ENCODE measurements at regions not wholly inside any gene's neighbourhood (a gene's known extent, or its start where the extent isn't known, plus 50 kb on each side); places are given as distances from the start of the nearest gene placed in this dataset.

GRCh38 chr6:47391675-47392074 is 82.0 kb upstream of the TNFRSF21 start:
- Mint-ChIP-seq H3K27me3 (ENCODE audit: low read depth) (peaks cover 15% of the 10 kb centered on the region), H3K27ac (no peak overlapping the region)

GRCh38 chr6:47392251-47392650 is 82.5 kb upstream of the TNFRSF21 start:
- H3K4me1 Mint-ChIP-seq (ENCODE audit: low read depth), result no peaks in the 10 kb centered on the region
- peaks cover 15% of the 10 kb centered on the region for H3K27me3 Mint-ChIP-seq (ENCODE audit: low read depth)
- H3K9me3 Mint-ChIP-seq, result peaks cover 3% of the 10 kb centered on the region
- H3K36me3 Mint-ChIP-seq (ENCODE audit: low read depth), result no peaks in the 10 kb centered on the region
- no peak overlapping the region for H3K4me3 Mint-ChIP-seq
- no peak overlapping the region for H3K27ac Mint-ChIP-seq
- DNase-seq (ENCODE audit: low spot score), result no peak

More at GRCh38 chr6:47391675-47392074, 82.0 kb upstream of the TNFRSF21 start:
- H3K9me3 Mint-ChIP-seq, result peaks cover 3% of the 10 kb centered on the region
- no peaks in the 10 kb centered on the region for H3K36me3 Mint-ChIP-seq (ENCODE audit: low read depth)
- no peak for DNase-seq (ENCODE audit: low spot score)
- H3K4me1 Mint-ChIP-seq (ENCODE audit: low read depth), result no peaks in the 10 kb centered on the region
- no peak overlapping the region for H3K4me3 Mint-ChIP-seq

GRCh38 chr6:47396401-47397069 is 81.1 kb upstream of the CD2AP start:
- H3K4me1 Mint-ChIP-seq (ENCODE audit: low read depth), result no peaks in the 10 kb centered on the region
- H3K36me3 Mint-ChIP-seq (ENCODE audit: low read depth), result no peaks in the 10 kb centered on the region
- H3K4me3 Mint-ChIP-seq, result no peak overlapping the region
- H3K27me3 Mint-ChIP-seq (ENCODE audit: low read depth), result peaks cover 15% of the 10 kb centered on the region
- no peak overlapping the region for H3K27ac Mint-ChIP-seq
- H3K9me3 Mint-ChIP-seq, result no peaks in the 10 kb centered on the region
- no peak for DNase-seq (ENCODE audit: low spot score)

DNA sequence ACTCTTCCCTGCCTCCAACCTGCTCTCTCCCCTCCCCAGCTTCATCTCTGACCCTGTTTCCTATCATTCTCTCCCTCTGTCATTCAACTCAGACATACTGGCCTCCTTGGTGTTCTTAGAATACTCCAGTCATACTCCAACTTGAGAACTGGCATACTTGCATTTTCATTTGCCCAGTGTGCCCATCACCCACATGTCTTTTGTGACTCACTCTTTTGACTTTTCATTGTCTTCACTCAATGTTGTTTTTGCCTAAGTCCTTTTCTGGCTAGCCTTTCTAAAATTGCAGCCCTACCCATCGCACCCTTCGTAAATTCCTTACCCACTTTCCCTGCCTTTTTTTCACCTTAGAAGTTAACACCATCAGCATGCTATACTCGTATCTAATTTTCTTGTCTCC is 77.0 kb upstream of the CD2AP start:
- Mint-ChIP-seq H3K9me3 (no peaks in the 10 kb centered on the region), H3K36me3 (ENCODE audit: low read depth) (no peaks in the 10 kb centered on the region), H3K27ac (no peak overlapping the region), H3K4me1 (ENCODE audit: low read depth) (no peaks in the 10 kb centered on the region), H3K4me3 (no peak overlapping the region), H3K27me3 (ENCODE audit: low read depth) (peaks cover 9% of the 10 kb centered on the region)
- DNase-seq (ENCODE audit: low spot score), result no peak

DNA sequence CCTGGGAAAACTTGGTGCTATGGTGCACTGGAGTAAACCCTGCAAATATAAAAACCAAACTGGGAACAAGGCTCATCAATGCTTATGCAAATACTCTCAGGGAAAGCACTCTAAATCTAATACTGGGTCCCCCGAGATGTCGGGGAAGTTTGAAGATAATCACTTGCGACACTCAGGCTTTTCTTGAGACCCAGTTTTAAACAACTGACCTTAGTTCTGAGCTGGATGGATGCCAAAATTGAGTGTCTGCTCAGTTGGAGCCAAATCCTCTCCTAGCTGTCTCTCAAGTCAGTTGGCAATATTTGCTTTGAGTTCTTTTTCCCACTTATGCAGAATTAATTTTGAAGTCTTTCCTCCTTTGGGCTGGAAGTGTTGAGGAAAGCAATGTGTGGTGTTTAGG is 75.5 kb upstream of the CD2AP start:
- DNase-seq (ENCODE audit: low spot score), result no peak
- H3K27ac Mint-ChIP-seq, result no peak overlapping the region
- no peaks in the 10 kb centered on the region for H3K36me3 Mint-ChIP-seq (ENCODE audit: low read depth)
- H3K9me3 Mint-ChIP-seq, result no peaks in the 10 kb centered on the region
- peaks cover 8% of the 10 kb centered on the region for H3K27me3 Mint-ChIP-seq (ENCODE audit: low read depth)
- no peak overlapping the region for H3K4me3 Mint-ChIP-seq
- no peaks in the 10 kb centered on the region for H3K4me1 Mint-ChIP-seq (ENCODE audit: low read depth)

- H3K36me3 Mint-ChIP-seq (ENCODE audit: low read depth), result no peaks in the 10 kb centered on the region
- no peaks in the 10 kb centered on the region for H3K9me3 Mint-ChIP-seq
- DNase-seq (ENCODE audit: low spot score), result no peak
- H3K4me3 Mint-ChIP-seq, result no peak overlapping the region
- no peak overlapping the region for H3K27ac Mint-ChIP-seq
- peaks cover 8% of the 10 kb centered on the region for H3K27me3 Mint-ChIP-seq (ENCODE audit: low read depth)
- H3K4me1 Mint-ChIP-seq (ENCODE audit: low read depth), result no peaks in the 10 kb centered on the region
Measured at GRCh38 chr6:47403056-47403455, 74.5 kb upstream of the CD2AP start.

DNA sequence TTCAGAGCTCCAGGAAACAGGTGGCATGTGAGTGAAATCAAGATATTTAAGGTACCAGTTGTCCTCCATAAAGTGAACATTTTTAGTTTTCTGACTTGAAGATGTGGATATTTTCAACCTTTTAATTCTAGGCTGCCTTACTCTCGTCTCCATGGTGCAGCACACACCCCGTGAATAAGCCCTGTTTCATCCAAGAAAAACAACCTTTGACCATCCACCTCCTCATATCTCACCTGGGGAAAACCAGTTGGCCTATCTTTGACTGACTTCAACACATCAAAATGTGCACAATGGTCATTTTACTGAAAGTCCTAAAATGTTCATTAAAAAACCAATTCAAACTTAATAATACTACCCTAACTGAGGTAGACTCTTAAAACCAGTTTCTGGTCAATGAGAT is 73.8 kb upstream of the CD2AP start:
- H3K27ac Mint-ChIP-seq, result no peak overlapping the region
- H3K4me3 Mint-ChIP-seq, result no peak overlapping the region
- no peaks in the 10 kb centered on the region for H3K9me3 Mint-ChIP-seq
- H3K27me3 Mint-ChIP-seq (ENCODE audit: low read depth), result peaks cover 9% of the 10 kb centered on the region
- DNase-seq (ENCODE audit: low spot score), result no peak
- no peaks in the 10 kb centered on the region for H3K36me3 Mint-ChIP-seq (ENCODE audit: low read depth)
- no peaks in the 10 kb centered on the region for H3K4me1 Mint-ChIP-seq (ENCODE audit: low read depth)

DNA sequence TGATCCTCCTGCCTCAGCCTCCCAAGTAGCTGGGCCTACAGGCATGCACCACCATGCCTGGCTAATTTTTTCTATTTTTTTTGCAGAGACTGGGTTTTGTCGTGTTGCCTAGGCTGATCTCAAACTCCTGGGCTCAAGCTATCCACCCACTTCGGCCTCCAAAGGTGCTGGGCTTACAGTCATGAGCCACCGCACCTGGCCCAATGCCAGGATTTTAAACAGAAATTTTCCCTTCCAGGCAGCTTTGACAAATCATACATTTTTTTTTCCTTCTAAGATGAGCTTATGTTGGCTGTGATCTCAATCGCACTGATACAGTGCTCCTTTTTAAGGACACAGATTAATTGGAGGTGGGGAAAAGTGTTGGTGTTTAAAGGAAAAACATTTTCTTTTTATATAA is 73.2 kb upstream of the CD2AP start:
- Mint-ChIP-seq H3K4me1 (ENCODE audit: low read depth) (no peaks in the 10 kb centered on the region), H3K27me3 (ENCODE audit: low read depth) (peaks cover 11% of the 10 kb centered on the region), H3K4me3 (no peak overlapping the region), H3K27ac (no peak overlapping the region), H3K9me3 (no peaks in the 10 kb centered on the region), H3K36me3 (ENCODE audit: low read depth) (no peaks in the 10 kb centered on the region)
- no peak for DNase-seq (ENCODE audit: low spot score)

- no peaks in the 10 kb centered on the region for H3K4me1 Mint-ChIP-seq (ENCODE audit: low read depth)
- H3K27me3 Mint-ChIP-seq (ENCODE audit: low read depth), result peaks cover 11% of the 10 kb centered on the region
- no peak for DNase-seq (ENCODE audit: low spot score)
Measured at GRCh38 chr6:47405273-47405672, 72.3 kb upstream of the CD2AP start.

GRCh38 chr6:47407300-47408281 is 70.0 kb upstream of the CD2AP start:
- DNase-seq (ENCODE audit: low spot score), result no peak
- Mint-ChIP-seq H3K9me3 (no peaks in the 10 kb centered on the region), H3K36me3 (ENCODE audit: low read depth) (no peaks in the 10 kb centered on the region), H3K27ac (no peak overlapping the region), H3K4me1 (ENCODE audit: low read depth) (no peaks in the 10 kb centered on the region), H3K4me3 (no peak overlapping the region), H3K27me3 (ENCODE audit: low read depth) (peaks cover 20% of the 10 kb centered on the region)

More at GRCh38 chr6:47405273-47405672, 72.3 kb upstream of the CD2AP start:
- Mint-ChIP-seq H3K36me3 (ENCODE audit: low read depth) (no peaks in the 10 kb centered on the region), H3K4me3 (no peak overlapping the region), H3K9me3 (no peaks in the 10 kb centered on the region), H3K27ac (no peak overlapping the region)

DNA sequence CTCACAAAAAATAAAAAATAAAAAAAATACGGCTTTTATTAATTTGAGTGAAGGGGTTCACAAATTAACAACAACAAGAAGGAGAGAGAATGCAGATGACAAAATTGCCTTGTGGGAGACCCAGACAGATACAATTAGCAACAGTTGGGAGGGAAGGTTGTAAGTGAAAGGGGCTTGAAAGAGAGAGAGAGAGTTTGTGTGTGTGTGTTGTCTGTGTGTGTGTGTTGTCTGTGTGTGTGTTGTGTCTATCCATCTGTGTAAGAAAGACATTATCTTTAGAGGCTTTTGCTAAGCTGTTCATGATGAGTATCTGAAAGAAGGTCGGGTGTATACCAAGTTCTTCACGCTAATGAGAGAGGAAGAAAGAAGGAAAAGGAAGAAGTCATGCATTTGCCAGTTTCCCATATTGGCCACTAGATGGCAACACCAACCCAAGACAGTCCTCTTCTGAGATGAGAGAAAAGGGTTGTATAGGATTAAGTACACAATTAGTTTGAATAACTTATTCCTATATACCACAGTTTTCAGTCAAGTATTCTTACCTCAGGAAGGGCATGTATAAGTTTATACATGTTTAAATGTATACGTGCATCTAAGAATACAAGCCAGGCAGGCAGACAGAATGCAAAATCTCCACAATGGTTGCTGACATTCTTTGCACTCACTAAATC is 63.7 kb upstream of the CD2AP start:
- peak; percentile 25 for DNase-seq (ENCODE audit: low spot score)
- Mint-ChIP-seq H3K27ac (peak overlapping the region; percentile 74), H3K4me3 (peak overlapping the region; percentile 83), H3K27me3 (ENCODE audit: low read depth) (peaks cover 28% of the 10 kb centered on the region), H3K4me1 (ENCODE audit: low read depth) (peaks cover 18% of the 10 kb centered on the region), H3K9me3 (peaks cover 6% of the 10 kb centered on the region), H3K36me3 (ENCODE audit: low read depth) (no peaks in the 10 kb centered on the region)

DNA sequence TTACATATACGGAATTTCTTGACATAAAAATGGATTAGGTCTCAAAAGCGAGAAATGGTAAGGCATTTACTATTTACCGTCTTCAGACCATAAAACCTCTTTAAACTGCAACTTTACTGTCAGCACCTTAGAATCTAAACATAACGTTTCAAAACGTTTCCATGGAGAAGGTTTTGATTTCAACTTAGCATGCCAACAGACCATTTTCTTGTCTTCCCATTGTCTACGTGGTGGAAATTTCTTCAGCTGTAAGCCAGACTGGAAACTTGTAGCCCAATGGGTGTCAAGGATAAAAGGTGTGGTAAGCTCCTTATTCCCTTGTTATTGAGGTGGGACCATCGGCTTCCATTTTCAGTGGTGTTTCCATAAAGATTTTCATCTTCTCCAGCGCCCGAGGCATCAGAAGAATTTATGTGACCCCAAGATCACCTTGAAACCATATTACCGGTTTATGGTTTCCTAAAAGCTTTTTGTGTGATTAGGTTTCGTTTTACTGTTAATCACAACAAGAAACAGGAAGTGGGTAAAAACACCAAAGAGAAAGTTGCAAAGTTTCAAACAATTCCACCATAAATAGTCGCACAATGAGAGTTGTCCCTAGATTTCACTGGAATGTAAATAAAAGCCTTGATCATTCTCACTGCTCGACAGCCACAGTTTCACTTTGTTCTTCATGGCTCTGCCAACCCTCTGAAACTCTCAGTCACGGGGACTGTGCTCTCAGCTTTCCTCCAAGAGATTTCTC is 63.0 kb upstream of the CD2AP start:
- peaks cover 29% of the 10 kb centered on the region for H3K27me3 Mint-ChIP-seq (ENCODE audit: low read depth)
- no peaks in the 10 kb centered on the region for H3K36me3 Mint-ChIP-seq (ENCODE audit: low read depth)
- peaks cover 18% of the 10 kb centered on the region for H3K4me1 Mint-ChIP-seq (ENCODE audit: low read depth)
- H3K27ac Mint-ChIP-seq, result peak overlapping the region; percentile 74
- peaks cover 6% of the 10 kb centered on the region for H3K9me3 Mint-ChIP-seq
- peak; percentile 6 for DNase-seq (ENCODE audit: low spot score)
- H3K4me3 Mint-ChIP-seq, result peak overlapping the region; percentile 83
